ENCODE measurements at regions not wholly inside any gene's neighbourhood (a gene's known extent, or its start where the extent isn't known, plus 50 kb on each side); places are given as distances from the start of the nearest gene placed in this dataset.

- TF ChIP-seq CTCF (conservative IDR thresholded peaks at IDR 0.05 in 1 of 2, IDR thresholded peaks at IDR 0.05 in 1 of 2; ENCODE audit: low read depth in 1 of 2, low read length in 2 of 2) (no peak), EZH2 (IDR thresholded peaks at IDR 0.05; ENCODE audit: low read length, missing control alignments) (no peak)
Measured at GRCh38 chr4:159722052-159722451, 619.2 kb downstream of the RAPGEF2 start.

All from fibroblast of lung (primary cell).